ENCODE measurements at regions not wholly inside any gene's neighbourhood (a gene's known extent, or its start where the extent isn't known, plus 50 kb on each side); places are given as distances from the start of the nearest gene placed in this dataset.
"Not testable (repeated sequence)": the region's sequence is repeated elsewhere in the genome, so short reads cannot be mapped to it uniquely, and the experiment has no call there.

- H3K4me3 ChIP-seq, result no peak overlapping the region
- DNase-seq, result no peak
- TF ChIP-seq POLR2A (IDR thresholded peaks at IDR 0.05), result no peak
- TF ChIP-seq, protein P1, sequence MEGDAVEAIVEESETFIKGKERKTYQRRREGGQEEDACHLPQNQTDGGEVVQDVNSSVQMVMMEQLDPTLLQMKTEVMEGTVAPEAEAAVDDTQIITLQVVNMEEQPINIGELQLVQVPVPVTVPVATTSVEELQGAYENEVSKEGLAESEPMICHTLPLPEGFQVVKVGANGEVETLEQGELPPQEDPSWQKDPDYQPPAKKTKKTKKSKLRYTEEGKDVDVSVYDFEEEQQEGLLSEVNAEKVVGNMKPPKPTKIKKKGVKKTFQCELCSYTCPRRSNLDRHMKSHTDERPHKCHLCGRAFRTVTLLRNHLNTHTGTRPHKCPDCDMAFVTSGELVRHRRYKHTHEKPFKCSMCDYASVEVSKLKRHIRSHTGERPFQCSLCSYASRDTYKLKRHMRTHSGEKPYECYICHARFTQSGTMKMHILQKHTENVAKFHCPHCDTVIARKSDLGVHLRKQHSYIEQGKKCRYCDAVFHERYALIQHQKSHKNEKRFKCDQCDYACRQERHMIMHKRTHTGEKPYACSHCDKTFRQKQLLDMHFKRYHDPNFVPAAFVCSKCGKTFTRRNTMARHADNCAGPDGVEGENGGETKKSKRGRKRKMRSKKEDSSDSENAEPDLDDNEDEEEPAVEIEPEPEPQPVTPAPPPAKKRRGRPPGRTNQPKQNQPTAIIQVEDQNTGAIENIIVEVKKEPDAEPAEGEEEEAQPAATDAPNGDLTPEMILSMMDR (IDR thresholded peaks at IDR 0.05), result no peak
- H3K27ac ChIP-seq, result no peak overlapping the region
- H3K9me3 ChIP-seq, result no peaks in the 10 kb centered on the region
- no peaks in the 10 kb centered on the region for H3K36me3 ChIP-seq
- intact Hi-C loops (cut with DNase I; ENCODE audit: low total_unique reads), result no loop called here
- no peaks in the 10 kb centered on the region for H3K27me3 ChIP-seq
- H3K4me1 ChIP-seq, result no peaks in the 10 kb centered on the region
These were observed 146.2 kb upstream of the IRX1 start for GRCh38 chr5:3449481-3449880.

- Histone ChIP-seq H3K9me3 (no peaks in the 10 kb centered on the region), H3K27ac (no peak overlapping the region), H3K4me1 (no peaks in the 10 kb centered on the region), H3K4me3 (no peak overlapping the region), H3K27me3 (no peaks in the 10 kb centered on the region), H3K36me3 (no peaks in the 10 kb centered on the region)
- intact Hi-C loops (cut with DNase I; ENCODE audit: low total_unique reads), result no loop called here
- no peak for DNase-seq
- no peak for TF ChIP-seq POLR2A (IDR thresholded peaks at IDR 0.05)
- TF ChIP-seq, protein P1 (IDR thresholded peaks at IDR 0.05), result no peak
These were observed 149.2 kb upstream of the IRX1 start for GRCh38 chr5:3446410-3446809.

DNA sequence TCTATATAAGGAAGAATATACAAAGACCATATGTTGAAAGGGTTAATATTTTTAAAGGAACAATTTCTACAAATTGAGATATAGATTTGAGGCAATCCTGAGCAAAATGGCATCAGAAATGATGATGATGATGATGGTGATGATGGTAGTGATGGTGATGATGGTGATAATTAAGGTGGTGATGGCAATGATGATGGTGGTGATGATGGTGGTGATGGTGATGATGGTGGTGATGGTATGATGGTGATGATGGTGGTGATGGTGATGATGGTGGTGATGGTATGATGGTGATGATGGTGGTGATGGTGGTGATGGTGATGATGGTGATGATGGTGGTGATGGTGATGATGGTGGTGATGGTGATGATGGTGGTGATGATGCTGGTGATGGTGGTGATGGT lies 150.1 kb upstream of the IRX1 start:
- H3K4me3 ChIP-seq; intact Hi-C loops (cut with DNase I; ENCODE audit: low total_unique reads); H3K36me3 ChIP-seq: not testable (repeated sequence)

DNA sequence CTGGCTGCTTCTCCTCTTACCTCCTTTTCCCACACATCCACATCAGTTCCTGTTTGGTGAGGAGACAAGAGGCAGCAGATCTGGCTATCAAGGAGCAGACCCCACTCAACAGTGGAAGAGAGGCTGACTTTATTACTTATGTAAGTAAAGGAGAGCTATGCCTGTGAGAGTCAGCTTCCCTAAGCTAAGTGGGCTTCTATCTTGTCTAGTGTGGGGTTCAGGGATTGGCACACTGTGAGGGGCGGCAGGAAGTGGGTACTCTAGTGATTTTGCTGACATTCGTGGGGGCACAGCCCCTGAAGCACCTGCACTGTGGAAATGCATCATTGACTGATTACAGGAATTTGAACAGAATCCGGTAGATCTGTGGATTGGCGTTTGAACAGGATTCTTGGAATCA lies 163.5 kb upstream of the IRX1 start:
- Histone ChIP-seq H3K4me1 (no peaks in the 10 kb centered on the region), H3K27ac (no peak overlapping the region), H3K36me3 (no peaks in the 10 kb centered on the region), H3K4me3 (no peak overlapping the region), H3K27me3 (no peaks in the 10 kb centered on the region), H3K9me3 (no peaks in the 10 kb centered on the region)
- no peak for DNase-seq
- intact Hi-C loops (cut with DNase I; ENCODE audit: low total_unique reads), result no loop called here
- TF ChIP-seq, protein P1 (IDR thresholded peaks at IDR 0.05), result no peak
- no peak for TF ChIP-seq POLR2A (IDR thresholded peaks at IDR 0.05)

More for the DNA sequence above, 150.1 kb upstream of the IRX1 start:
- not testable (repeated sequence) for H3K27ac ChIP-seq, DNase-seq, H3K27me3 ChIP-seq, H3K4me1 ChIP-seq, H3K9me3 ChIP-seq

DNA sequence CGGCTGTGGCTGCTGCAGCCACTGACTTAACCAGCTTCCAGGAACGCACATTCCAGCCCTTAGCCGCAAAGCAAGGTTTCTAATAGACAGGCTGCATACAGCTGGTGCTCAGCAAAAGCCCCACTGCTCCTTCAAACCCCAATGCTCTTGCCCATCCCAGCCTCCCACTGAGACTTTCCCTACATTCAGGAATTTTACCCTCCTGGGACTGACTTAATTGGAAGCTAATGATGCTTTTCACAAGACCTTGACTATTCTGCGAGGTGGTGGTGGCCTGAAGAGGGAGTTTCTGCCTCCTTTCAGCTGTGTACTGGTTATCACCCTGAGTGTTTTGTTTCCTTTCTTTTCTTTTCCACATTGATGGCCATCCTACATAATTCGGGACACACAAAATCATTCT lies 164.9 kb upstream of the IRX1 start:
- TF ChIP-seq, protein P1 (IDR thresholded peaks at IDR 0.05), result no peak
- no peak for TF ChIP-seq POLR2A (IDR thresholded peaks at IDR 0.05)
- no peaks in the 10 kb centered on the region for H3K36me3 ChIP-seq
- DNase-seq, result no peak
- H3K9me3 ChIP-seq, result no peaks in the 10 kb centered on the region
- H3K4me3 ChIP-seq, result no peak overlapping the region
- no peaks in the 10 kb centered on the region for H3K27me3 ChIP-seq
- intact Hi-C loops (cut with DNase I; ENCODE audit: low total_unique reads), result no loop called here
- no peak overlapping the region for H3K27ac ChIP-seq
- no peaks in the 10 kb centered on the region for H3K4me1 ChIP-seq

DNA sequence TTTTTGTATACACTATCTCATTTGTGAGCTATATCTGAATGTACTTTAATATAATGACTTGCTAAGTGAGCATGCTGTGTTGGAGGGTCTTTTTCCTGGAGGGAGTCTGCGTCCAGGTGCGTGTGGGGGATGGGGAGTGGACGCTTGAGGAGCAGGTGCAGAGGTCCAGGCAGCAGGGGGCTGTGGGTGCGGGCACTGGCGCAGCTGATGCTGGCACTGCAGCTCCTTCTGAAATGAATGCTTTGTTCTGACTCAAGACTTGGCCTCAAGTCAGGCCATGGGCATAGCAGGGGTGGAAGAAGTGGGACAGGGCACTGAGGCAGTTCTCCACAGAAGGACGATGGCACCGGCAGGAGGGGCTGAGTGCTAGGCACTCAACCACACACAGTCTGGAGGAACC lies 165.7 kb upstream of the IRX1 start:
- Histone ChIP-seq H3K9me3 (no peaks in the 10 kb centered on the region), H3K4me1 (no peaks in the 10 kb centered on the region), H3K36me3 (no peaks in the 10 kb centered on the region), H3K4me3 (no peak overlapping the region), H3K27me3 (no peaks in the 10 kb centered on the region), H3K27ac (no peak overlapping the region)
- DNase-seq, result no peak
- intact Hi-C loops (cut with DNase I; ENCODE audit: low total_unique reads), result no loop called here
- no peak for TF ChIP-seq POLR2A (IDR thresholded peaks at IDR 0.05)
- TF ChIP-seq, protein P1 (IDR thresholded peaks at IDR 0.05), result no peak
